HG03342 (cell line): ENCODE measurements at regions not wholly inside any gene's neighbourhood (a gene's known extent, or its start where the extent isn't known, plus 50 kb on each side); places are given as distances from the start of the nearest gene placed in this dataset.

Experiments
- ATAC-seq: cut with Tn5 transposase; IDR thresholded peaks from one replicate; pipeline ENCODE4 v1.9.1; 2021; ENCODE audit warnings: mild to moderate bottlenecking, moderate library complexity; ENCODE audit not compliant: unreplicated experiment

DNA sequence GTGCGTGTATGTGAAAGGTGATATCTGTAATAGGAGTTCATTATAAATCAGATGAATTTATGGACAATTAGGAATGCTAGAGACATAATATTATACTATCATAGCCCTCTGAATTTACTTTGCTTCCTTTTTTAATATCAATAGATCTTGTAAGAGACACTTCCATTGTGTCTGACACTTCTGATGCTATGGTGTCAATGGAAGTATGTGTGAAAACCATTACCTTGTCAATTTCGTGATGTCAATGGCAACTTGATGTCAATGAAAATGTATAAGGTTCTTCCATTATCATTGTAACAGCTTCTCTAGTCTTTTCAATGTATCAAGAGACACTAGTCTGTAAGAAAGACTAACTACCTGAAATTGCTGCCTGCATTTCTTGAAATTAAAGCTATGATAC lies 296.8 kb upstream of the DPYD start:
- no peak for ATAC-seq

DNA sequence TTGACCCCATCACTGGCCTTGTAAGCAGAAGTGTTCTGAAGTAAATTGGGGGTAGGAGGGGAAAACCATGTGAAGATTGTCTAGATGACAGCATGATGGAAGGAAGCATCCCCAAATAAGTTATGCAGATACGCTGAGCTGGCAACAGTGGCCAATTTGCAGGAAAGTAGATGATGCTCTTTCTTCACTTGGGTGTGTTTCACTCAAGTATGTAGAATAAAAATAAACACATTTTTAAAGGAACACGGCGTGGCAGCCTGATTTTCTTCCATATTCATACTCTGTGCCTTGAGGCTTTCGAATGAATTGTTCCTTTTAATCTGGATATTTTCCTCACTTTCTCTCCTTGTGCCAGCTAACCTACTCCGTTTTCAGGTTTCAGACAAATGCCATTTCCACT lies 295.5 kb upstream of the DPYD start:
- ATAC-seq = no peak

DNA sequence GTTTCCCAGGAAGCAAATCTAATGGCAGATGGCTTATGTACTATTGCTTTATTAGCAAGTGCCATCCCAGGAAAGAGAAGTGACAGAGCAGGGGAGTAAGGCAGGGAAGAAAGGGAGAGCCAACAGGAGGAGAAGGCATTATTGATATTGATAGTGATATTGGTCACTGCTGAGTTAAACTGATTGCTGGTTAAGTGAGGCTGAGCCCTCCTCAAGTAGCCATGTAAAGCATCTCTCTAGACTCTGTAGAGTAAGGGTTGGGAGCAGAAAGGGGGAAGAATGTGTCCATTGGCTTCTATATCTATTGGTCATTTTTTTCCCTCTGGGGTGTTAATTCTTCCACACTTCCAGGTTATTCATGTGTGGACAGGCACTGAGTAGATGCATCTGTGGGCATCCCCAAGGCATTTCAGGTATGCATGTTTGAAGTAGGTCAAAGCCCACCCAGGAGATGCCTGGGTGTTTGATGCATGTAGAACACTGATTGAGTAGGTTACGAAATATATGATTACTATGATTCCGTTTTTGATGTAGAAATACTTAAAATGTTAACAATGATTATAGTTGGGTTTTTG lies 290.5 kb upstream of the DPYD start:
- ATAC-seq = no peak

DNA sequence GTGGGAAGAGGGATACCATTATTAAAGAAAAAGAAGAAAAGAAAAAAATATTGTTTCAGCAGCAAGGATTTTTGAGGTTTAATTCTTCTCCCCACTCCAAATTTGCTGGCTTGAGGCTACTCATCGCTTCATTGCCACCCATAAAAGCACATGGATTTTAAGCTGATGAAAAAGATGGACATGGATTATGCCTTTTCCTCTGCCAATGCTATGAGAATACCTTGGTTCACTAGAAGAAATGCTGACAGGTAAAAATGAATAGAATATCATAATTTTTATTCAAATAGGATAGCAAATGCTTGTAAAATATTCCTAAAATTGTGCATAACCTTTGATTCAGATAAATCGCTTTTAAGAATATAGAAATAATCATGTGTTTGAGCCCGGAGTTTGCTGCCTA lies 289.7 kb upstream of the DPYD start:
- ATAC-seq = no peak

DNA sequence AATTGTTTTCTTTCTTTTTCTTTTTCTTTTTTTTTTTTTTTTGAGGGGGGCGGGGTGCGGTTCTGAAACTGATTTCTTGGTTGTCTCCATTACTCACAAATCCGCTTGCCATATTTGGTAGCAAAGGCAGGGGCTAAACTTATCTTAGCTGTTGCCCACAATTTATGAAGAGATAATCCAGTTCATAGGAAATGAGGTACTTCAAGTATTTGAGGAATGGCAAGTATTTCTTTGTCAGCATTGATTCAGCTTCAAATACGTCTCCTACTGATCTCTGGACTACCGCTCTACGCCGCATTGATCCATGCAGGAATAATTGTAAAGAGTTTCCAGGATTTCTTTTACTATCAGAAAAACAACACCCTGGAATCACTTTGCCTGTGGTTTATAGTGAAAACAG lies 289.2 kb upstream of the DPYD start:
- no peak for ATAC-seq

DNA sequence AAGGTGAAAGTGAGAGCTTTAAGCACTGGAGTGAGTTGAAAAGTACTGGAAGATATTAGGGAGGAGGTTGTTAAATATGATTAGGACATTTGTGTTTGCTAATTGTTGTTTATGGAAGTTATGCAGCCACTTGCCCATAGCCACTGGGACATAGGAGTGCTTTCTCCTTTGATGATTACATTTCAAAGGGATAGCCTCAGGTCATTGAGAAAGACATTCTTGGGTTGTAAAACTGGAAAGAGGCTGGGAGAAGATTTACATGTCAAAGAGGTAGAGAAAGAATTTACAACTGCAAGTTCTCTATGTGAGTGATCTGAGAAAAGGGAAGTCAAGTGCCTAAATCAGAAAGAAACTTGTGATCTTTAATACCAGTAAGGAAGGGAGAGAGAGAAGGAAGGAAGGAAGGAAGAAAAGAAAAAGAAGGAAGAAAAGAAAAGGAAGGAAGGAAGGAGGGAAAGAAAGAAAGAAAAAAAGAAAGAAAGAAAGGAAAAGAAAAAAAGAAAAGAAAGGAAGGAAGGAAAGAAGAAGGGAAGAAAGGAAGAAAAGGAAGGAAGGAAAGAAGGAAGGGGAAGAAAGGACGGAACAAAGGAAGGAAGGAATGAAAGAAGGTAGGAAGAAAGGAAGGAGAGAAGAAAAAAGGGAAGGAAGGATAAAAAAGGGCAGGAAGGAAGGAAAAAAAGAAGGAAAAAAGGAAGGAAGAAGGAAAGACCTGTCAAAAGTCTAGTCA lies 284.6 kb upstream of the DPYD start:
- ATAC-seq = no peak

DNA sequence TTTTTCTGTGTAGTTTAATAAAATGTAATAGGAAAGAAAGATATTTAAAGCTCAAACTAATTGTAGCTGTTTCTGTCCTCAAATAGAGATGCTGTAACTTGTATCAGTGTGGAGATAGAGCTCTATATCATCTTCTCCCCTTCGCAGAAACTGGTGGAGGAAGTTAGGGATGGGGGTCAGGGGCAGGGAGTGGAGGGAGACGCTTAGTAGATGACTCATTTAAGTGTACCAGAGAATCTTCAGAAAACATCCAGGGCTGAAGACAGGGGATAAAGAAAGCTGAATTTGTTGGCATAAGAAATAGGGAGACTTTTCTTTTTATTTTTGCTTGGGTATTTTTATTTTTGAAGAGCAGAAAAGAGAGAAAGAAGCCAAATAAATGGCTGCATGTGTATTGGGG lies 282.6 kb upstream of the DPYD start:
- no peak for ATAC-seq

DNA sequence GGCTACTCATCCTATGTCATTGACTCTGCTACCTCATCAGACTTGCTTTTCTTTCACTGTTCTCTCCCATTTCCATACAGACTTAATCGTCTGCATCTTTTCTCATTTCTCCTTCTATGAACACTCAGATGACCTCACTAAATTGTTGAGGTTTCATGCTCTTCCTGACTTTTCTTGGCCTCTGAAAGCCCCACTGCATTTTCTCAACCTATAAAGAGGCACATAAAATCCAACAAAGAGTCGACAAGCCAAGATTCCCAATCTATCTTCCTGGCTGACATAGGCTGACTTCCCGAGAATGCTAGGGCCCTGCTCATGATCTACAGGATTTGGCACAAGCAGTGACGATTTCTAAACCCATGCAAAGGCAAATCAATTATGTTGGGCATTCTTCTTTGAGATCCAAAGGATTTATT lies 280.8 kb upstream of the DPYD start:
- no peak for ATAC-seq

DNA sequence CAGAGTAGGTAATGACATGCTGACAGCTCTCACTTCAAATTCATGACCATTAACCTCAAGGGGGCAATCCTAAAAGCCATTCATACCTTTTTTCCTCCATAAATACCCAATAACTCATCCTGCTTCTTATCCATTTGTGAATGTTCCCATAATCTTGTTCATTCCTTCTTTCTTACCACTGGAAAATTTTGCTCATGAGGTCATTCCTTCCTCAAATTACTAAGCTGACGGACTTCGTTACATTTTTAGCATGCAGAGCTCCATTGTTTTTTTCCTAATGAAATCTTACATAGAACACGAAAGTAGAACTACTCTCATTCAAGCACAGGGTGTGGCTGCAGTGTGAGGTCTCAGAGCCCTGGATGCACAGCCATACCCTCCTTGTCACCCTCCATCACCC lies 276.5 kb upstream of the DPYD start:
- ATAC-seq = no peak

DNA sequence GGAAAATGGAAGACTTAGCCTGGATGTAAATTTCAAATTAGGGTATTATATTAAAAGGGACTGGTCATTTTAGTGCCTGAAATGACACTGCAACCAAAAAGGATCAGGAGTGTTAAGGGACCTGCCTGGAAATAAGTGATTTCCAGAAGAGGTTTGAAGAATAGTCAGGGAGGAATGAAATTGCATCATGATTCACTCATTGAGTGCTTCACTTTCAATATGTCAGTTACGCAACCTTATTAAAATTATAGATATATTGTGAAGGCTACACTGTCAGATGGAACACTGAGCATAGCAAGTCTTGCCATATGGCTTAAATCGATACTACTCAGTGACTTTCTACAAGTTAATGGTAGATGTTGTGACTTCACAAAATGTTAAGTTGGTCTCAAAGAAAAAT lies 275.2 kb upstream of the DPYD start:
- no peak for ATAC-seq

DNA sequence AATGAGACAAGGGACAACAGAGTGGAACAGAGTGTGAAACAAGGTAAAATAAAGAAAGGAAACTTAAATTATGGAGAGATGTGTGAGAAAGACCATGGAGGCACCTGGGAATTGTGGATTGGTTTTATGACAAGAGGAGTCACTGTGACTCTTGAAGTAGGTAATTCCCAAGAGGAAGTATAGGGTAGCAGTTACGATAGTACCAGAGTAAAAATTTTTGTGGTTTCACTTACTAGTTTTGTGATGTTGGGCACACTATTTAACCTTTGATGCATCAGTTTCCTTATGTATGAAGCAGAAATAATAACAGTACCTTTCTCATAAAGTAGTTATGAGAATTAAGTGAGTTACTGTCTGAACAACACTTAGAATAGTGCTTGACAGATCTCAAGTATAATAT lies 267.9 kb upstream of the DPYD start:
- no peak for ATAC-seq

DNA sequence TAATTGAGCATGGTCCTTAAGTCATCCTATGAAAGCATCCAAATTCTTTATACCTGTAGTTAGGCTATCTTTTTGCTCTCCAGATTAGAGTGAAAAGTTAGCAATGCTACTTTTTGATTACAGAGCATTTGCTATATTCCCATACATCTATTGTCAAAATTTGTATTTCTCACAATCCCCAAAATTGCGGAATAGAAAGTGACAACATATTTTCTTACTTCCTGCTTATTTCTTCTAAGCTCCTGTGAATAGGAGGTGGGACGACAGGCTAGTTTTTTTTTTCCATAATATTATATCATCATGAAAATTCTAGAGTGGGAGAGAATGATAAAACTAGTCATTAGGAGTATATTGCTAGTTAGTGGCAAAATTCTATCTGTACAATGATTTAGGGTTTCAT lies 264.0 kb upstream of the DPYD start:
- no peak for ATAC-seq

DNA sequence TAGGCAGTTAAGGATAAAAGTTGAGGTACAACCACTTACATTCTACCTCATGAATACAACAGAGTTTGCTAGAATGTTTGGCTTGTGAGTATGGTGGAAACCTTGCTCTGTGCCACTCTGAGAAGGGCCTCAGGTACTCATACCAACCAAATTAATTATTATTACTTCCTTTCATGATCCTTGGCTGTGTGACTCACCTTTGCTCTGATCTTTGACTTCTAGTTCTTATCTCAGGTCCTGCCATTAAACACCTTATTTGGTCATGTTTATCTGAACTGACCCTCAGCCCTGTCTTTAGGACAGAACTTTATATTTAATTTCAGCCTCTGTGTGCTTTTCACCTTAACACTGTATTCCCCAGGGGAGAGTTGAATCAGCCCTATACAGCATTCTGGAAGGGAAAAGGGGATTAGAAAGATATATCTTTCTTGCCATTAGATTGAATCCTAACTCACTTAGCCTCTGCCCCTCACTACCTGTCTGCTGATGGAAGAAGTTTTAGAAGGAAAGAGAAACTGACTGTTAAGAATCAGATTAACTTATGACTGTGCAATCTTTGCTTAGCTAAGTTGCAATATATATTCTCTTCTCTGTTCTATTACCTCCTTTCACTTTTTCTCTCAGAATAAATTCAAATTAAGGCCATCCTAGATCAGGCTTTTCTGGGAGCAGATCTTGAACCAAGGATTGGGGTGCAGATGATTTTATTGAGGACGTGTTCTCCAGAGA lies 260.4 kb upstream of the DPYD start:
- no peak for ATAC-seq

DNA sequence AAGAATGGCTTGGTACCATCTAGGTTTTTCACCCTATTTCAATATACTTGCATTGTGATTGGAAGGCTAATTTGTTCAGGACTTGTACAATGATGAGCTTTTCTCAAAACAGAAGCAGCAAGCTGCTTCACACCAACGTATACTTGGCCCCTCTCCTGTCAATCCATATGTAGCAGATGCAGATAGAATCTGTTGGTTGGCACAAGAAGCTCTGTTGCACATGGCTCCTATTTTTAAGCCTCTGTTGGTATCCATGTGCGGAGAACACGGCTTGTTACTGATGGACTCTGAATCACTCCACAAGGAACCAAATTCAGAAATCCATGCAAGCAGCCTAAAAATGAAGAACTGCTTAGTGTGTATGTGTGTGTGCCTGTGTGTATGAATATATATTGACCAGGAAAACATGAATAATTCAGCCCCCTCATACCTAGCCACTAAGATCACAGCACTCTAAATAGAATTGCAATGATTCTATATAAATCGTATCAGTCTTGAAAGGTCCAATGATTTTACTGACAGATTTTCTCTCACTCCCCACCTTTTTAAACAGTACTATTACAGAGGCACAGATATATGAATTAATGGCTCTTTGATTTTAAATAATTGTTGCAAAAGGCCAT lies 258.4 kb upstream of the DPYD start:
- no peak for ATAC-seq

DNA sequence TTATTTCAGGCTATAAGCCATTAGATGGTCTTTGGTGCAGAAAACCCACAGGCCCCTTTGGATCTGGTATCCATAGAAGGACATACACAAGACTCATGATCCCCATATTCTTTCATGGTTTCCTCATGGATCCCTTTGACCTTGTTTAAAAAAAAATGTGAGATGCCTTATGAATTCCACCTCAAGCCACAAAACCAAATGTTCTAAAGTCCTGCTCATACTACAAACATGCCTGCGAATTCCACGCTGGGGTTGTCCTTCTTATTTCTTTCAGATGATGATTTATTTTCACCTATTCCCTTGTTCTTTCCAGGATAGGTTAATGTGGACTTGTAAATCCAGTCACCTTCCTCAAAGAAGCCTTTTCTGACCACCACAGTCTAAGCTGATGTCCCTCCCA lies 256.9 kb upstream of the DPYD start:
- no peak for ATAC-seq

DNA sequence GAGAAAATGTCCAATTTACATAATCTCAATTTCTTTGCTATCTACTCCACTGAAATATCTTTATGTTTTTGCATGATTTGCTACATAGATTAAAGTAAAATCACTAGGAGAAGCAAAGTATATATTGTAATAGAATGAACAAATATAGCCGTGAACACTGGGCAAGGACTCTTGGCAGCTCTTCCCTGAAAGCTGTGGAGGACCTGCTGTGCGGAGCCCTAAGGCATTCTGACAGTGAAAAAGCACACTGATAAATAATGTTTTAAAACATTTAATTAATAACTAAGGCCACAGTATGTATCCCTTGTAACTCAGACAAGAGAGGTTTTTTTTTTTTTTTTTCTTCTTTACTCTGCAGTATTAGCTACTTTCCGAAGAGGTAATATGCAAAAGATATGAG lies 256.1 kb upstream of the DPYD start:
- no peak for ATAC-seq

DNA sequence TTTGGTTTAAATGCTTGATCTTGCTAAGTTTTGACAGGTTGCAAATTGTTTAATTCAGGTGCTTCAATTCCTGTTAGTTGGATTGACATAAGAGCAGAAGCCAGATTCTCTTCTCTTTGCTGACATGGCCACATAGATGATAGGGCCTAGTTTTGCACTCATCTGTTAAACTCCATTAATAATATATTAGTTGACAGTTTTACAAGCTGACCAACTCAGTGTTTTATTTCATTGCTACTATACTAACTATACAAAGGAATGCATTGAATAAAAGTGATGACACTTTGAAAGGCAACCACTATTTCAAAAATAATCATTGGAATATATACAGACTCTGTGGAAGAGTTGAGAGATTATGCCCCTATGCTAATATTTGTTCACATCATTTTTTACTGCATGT lies 255.6 kb upstream of the DPYD start:
- ATAC-seq = no peak

DNA sequence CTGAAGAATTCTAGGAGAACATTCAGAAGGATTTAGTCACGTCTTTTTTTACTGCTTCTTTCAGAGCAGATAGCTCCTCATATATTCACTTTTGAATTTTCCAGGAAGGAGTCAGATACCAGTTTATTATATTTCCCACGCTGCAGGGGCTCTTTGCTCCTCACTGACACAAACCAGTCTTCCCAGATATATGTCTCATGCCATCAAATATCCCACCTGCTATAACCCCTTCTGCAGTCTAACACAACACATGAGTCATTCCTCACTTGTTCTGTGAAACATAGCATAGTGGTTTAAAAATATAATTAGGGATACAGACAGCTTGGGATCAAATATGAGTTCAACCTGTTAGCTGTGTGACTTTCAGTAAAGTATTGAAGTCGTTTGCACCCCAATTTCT lies 251.7 kb upstream of the DPYD start:
- no peak for ATAC-seq

DNA sequence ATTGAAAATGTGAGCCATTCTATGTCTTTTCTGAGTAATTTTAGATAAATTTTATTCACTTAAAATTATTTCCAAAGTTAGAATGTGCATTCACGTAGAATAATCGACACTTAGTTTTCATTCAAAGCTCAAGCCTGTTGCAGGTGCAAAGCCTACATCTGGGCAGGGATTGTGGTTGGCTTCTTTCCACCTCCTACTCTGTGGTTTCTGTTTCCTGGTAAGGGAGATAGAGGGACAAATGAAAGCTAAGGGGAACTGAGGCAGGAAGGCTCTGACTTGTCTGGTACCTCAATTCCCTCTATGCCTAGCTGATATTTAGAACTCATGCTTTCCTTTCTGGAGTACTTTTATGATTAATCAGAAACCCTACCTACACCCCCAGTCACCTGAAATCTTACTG lies 251.2 kb upstream of the DPYD start:
- ATAC-seq = no peak

DNA sequence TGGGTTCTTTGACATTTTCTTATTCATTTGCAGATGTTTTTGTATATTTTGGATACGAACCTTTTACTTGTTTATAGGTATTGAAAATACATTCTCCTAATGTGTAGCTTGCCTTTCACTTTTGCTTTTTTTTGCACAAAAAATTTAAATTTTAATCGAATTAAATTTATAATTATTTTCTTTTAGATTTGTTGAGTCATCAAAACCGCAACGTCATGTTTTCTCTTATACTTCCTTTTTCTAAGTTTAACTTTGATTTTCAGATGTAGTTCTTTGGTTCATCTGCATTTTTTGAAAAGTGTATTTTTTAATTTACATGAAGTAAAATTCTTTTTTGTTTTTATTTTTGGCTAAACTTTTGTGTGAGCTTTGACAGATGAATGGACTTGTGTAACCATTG lies 243.7 kb upstream of the DPYD start:
- ATAC-seq = no peak

DNA sequence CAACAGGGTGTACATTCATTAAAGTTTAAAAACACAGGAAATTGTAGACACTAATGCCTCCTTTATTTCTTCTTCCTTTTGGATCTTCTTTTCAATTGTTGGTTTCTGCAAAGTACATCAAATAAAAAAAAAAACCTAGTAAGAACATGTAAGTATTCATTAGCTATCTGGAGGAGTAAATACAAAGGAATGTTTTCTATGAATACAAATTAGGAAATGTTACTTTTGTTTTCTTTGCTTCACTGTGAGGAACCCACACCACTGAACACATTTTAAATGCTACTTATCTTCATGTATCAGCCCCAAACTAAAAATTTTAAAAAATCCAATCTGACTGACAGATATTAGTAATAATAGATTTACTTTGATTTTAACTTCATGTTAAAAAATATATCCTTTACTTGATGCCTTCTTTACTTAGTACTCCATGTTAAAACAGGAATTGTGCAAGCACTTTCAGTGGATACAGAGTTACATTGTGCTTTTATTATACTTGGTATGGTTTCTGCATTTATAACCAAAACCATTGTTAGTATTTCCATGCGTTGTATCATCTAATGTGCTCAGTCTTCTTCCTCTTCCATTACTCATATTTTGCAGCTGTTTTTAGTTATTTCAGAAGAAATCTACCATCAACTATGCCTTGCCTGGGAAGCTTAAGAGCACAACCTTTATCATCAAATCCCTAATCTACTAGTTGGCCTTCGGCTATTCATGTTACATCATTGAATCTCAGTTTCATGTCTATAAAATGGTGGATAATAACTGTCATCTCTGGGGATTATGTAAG lies 236.9 kb upstream of the DPYD start:
- no peak for ATAC-seq
